Activated CD4-positive, alpha-beta T cell treated with anti-CD3 and anti-CD28 coated beads, Interleukin-2, amount 50 U/mL, for 4 hours (primary cell): ENCODE measurements at regions not wholly inside any gene's neighbourhood (a gene's known extent, or its start where the extent isn't known, plus 50 kb on each side); places are given as distances from the start of the nearest gene placed in this dataset.

Experiments
- DNase-seq, 2 experiments: peaks; one replicate each; pipeline ENCODE4 v3.0.0-alpha.2; 2020

DNA sequence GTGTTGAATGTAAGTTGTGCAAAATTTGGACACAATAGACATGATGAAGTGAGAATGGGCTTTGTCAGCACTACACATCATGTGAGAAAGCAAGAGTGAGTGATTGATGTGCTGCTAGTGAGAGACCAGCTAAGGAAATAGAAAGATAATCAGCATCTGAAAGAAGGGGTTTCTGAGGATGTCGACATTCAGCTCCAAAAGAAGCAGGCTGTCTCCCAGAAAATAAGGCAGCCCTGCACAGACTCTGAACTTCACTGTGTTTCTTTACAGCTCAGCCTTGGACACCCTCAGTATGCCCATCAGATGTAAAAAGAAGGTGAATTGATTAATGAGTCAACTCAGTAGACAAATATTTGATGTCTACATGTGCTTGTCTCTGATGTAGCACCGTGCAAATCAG, 80.8 kb upstream of the ADCY2 start:
- DNase-seq: no peak

- no peak for DNase-seq
Observed at GRCh38 chr5:7317751-7318150, 78.2 kb upstream of the ADCY2 start.

- no peak for DNase-seq
Observed at GRCh38 chr5:7320701-7321301, 75.1 kb upstream of the ADCY2 start.

GRCh38 chr5:7321724-7322123, 74.2 kb upstream of the ADCY2 start:
- DNase-seq: no peak

GRCh38 chr5:7324919-7325318, 71.0 kb upstream of the ADCY2 start:
- DNase-seq: no peak

DNA sequence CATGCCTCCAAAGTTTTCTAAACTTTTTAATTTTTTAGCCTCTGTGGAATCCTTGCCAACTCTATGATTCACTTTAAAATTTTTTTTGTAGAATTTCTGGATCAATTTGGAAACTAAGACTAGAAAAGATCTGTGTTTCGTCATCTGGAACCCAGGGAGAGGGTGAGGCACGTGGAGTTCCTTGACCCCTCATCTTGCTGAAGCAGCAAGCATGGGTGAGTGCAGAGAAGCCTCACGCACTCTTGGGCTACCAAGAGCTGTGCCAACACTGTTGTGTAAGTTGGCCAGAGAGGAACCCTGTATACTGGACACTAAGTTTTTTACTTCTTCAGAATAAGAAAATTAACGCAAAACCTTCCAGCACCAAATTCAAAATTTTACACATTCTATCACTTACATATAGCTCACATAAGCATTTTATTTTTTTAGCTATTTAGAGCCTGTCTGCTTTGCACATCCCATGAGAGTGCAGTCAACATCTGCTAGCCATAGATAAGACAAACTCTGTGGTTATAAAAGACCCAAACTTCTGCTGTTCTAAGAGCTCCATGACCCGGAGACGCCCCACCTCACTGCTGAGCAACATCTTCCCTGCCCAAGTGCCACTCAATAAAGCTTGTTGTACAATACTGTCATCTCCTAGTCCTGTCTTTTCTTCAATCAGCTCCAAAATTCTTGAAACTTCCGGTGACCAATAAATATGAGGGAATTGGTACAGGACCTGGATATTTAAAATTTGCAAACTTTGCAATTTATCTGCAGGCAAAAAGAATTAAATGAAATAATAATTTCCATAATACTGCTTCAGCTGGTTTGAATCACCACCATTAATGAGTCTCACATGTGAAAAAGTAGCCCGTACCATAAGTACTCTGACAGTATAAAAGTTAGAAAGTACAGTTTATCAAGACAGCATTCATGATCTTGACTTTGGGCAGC, 69.7 kb upstream of the ADCY2 start:
- no peak for DNase-seq

GRCh38 chr5:7329141-7329540, 66.8 kb upstream of the ADCY2 start:
- DNase-seq: no peak

DNA sequence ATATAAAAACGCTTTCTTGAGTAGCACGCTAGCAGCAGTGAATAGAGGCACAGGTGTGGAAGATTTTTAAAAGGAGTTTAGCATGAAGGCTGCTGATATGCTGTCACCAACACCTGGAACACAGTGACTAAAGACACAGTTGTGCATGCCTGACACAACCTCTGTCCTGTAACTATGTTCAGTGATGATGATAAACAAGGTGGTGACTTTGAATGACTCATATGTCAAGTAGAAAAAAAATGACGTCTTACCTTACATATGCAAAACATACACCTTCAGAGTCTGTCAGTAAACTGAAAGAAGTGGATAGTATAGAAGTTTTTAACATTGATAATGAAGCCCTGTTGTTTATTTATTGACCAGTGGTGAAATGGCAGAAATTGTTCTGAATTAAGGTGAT, 66.2 kb upstream of the ADCY2 start:
- no peak for DNase-seq

GRCh38 chr5:7330256-7330655, 65.7 kb upstream of the ADCY2 start:
- no peak for DNase-seq

DNA sequence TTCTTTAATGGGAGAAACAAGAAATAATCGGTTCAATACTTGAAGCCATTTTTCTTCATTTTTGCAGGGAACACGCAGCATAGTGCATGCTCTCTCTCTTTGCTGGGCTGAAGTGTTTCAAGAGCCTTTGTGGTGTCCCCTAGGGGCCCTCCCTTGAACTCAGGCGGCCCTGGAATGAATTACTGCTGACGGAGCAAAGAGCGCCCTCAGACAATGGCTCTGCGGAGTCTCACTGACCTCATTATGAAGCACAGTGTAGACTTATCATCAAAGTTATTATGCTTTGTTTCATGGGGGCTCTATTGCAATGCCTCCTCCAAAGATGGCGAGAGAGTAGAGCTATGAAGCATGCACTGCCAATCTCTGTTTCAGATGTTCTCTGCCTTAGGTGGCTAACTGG, 64.8 kb upstream of the ADCY2 start:
- no peak for DNase-seq
